ENCODE measurements at regions not wholly inside any gene's neighbourhood (a gene's known extent, or its start where the extent isn't known, plus 50 kb on each side); places are given as distances from the start of the nearest gene placed in this dataset.

DNA sequence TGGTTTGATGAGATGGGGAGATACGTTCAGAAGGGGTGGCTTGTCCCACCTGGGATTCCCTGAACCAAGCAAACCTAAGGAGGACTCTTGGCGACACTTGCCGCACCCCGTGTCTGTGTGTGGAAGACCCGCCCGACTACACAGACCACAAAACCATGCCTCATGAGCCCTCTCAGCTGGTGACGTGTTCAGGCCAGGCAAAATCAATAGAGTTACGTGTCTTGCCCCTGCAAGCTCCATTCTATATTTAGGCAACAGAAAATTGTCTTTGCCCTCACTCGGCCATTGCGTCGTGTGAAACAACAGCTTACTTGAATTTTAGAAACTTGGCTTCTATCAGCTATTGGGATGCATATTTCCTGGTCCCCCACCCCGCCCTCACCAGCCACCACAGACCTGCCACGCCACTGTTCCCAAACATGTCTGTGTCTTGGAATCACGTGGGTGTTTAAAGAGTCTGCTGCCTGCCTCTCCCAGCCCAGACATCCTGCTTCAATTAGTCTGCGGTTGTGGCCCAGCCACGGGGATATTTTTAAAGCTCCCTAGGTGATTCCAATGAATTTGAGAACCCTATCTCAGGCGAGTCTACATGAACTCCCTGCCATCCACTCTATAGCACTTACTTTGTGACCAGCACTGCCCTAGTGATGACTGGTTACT lies 279.2 kb upstream of the EXOC2 start:
- FAIRE-seq = no peak
- TF ChIP-seq SPI1 (IDR thresholded peaks at IDR 0.05; ENCODE audit: low read depth, low read length) (no peak), PAX5 (IDR thresholded peaks at IDR 0.05; ENCODE audit: insufficient read depth, low read length, severe bottlenecking) (no peak), POLR2A (IDR thresholded peaks at IDR 0.05; ENCODE audit: low read depth, low read length) (no peak), TAF1 (IDR thresholded peaks at IDR 0.05; ENCODE audit: low read depth, low read length) (no peak), POU2F2 (IDR thresholded peaks at IDR 0.05; ENCODE audit: low read depth, low read length) (no peak), POLR2AphosphoS5 (IDR thresholded peaks at IDR 0.05; ENCODE audit: low read depth, low read length) (no peak)

DNA sequence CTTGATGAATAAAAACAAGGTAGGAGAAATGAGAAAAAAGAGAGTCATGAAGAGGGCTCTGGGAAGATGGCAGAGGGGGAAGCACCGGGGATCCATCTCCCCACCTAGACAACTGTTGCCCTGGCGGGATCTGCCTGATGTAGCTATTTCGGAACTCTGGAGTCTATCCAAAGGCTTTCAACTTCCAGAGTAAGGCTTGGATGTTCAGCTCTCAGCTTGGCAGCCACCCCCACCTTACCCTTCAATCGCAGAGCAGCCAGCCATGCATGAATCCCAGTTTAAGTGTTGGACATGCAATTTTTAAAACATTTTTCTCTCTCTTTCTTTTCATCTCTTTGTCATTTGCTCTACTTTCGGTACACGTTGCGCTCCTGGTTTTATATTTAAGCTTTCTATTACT lies 275.9 kb upstream of the EXOC2 start:
- no peak for DNase-seq (ENCODE audit: insufficient read length, low spot score)
- FAIRE-seq = no peak
- no peak for TF ChIP-seq SPI1 (IDR thresholded peaks at IDR 0.05; ENCODE audit: low read depth, low read length)
- TF ChIP-seq POLR2A (IDR thresholded peaks at IDR 0.05; ENCODE audit: low read depth, low read length) = no peak
- no peak for TF ChIP-seq POLR2AphosphoS5 (IDR thresholded peaks at IDR 0.05; ENCODE audit: low read depth, low read length)
- no peak for TF ChIP-seq TAF1 (IDR thresholded peaks at IDR 0.05; ENCODE audit: low read depth, low read length)
- TF ChIP-seq PAX5 (IDR thresholded peaks at IDR 0.05; ENCODE audit: insufficient read depth, low read length, severe bottlenecking) = no peak
- TF ChIP-seq POU2F2 (IDR thresholded peaks at IDR 0.05; ENCODE audit: low read depth, low read length) = no peak

More for the DNA sequence above, 279.2 kb upstream of the EXOC2 start:
- DNase-seq (ENCODE audit: insufficient read length, low spot score) = no peak

DNA sequence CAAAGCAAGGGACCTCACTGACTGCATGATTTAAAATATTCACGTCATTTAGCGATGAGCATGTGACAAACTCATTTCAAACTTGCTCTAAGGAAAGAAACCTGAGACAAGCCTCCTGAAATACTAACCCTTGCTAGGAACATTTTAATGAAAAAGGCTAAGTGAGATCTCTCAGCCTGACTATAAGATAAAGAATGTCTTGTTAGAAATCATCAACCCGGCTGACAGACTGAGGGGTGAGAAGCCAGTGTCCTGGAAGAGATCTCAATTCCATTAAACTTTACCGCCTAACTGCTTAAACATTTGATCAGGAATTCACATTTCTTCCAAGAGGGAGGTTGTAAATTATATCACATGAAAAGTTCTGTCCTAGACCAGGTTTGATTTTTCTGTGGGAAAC lies 274.8 kb upstream of the EXOC2 start:
- FAIRE-seq = no peak
- TF ChIP-seq POU2F2 (IDR thresholded peaks at IDR 0.05; ENCODE audit: low read depth, low read length) (no peak), POLR2A (IDR thresholded peaks at IDR 0.05; ENCODE audit: low read depth, low read length) (no peak), TAF1 (IDR thresholded peaks at IDR 0.05; ENCODE audit: low read depth, low read length) (no peak), SPI1 (IDR thresholded peaks at IDR 0.05; ENCODE audit: low read depth, low read length) (no peak), POLR2AphosphoS5 (IDR thresholded peaks at IDR 0.05; ENCODE audit: low read depth, low read length) (no peak), PAX5 (IDR thresholded peaks at IDR 0.05; ENCODE audit: insufficient read depth, low read length, severe bottlenecking) (no peak)
- DNase-seq (ENCODE audit: insufficient read length, low spot score) = no peak

DNA sequence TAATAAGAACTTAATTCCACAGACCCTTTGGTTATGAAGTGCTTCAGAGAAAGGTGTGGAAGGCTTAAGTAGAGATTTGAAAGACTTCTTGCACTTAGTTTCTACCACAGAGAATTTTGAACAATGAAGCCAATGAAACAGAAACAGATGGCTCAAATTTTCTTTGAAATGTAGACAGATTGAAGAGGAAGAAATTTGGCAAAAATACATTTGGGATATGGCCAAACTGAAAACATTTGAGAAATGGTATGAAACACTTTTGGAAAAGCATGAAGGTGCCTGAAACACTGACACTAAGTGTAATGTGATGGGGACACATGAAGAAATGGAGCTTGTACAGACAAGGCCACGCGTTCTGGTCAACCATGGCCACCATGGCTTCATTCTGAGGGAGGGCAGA lies 272.4 kb upstream of the EXOC2 start:
- FAIRE-seq (no peak), DNase-seq (ENCODE audit: insufficient read length, low spot score) (no peak)
- no peak for TF ChIP-seq TAF1 (IDR thresholded peaks at IDR 0.05; ENCODE audit: low read depth, low read length)
- TF ChIP-seq POLR2AphosphoS5 (IDR thresholded peaks at IDR 0.05; ENCODE audit: low read depth, low read length) = no peak

DNA sequence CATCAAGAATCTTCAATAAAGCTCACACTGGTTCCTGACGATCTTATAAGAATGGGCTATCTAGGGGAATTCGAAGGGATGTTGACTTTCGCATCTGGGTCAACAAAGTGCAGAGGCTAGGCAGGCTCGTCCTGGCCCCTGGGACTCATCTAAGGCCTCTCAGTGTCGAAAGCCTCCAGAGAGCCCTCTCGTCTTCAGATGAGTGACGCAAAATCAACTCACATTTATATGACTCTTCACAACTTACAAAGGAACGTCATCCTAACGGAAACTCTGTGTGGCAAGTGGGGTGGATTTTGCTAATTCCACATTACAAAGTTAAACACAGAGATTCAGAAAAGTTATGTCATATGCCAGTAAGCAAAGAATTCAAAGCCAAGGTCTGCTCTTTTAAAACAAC lies 270.5 kb upstream of the EXOC2 start:
- FAIRE-seq = no peak
- TF ChIP-seq POU2F2 (IDR thresholded peaks at IDR 0.05; ENCODE audit: low read depth, low read length) = no peak
- TF ChIP-seq PAX5 (IDR thresholded peaks at IDR 0.05; ENCODE audit: insufficient read depth, low read length, severe bottlenecking) = no peak
- TF ChIP-seq TAF1 (IDR thresholded peaks at IDR 0.05; ENCODE audit: low read depth, low read length) = no peak
- no peak for TF ChIP-seq POLR2A (IDR thresholded peaks at IDR 0.05; ENCODE audit: low read depth, low read length)
- no peak for TF ChIP-seq SPI1 (IDR thresholded peaks at IDR 0.05; ENCODE audit: low read depth, low read length)
- TF ChIP-seq POLR2AphosphoS5 (IDR thresholded peaks at IDR 0.05; ENCODE audit: low read depth, low read length) = no peak
- DNase-seq (ENCODE audit: insufficient read length, low spot score) = no peak

DNA sequence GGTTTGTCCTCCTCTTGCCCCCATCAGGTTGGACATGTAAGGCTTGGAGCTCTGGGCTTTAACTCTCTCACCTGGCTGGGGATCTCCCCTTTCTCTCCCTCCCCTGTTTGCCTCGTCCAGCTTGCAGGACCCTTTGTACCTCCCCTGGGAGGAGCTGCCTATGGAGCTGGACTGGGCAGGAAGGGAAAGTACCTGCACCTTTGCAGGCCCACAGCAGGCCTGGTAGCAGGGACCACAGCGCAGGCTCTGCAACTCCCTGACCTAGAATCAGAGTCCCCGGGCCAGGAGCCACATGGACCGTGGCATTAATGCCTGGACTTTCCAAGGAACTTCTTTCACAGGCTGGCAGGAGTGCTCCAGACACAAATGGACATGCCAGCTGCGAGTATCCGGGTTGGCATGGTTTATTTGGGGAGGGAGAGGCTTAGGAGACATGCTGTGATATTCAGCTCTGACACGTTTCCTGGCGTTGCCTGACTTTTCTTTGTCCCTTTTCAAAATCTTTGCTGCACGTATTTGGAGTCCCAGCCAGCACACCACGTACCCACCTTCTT lies 268.5 kb upstream of the EXOC2 start:
- no peak for TF ChIP-seq POLR2AphosphoS5 (IDR thresholded peaks at IDR 0.05; ENCODE audit: low read depth, low read length)
- TF ChIP-seq PAX5 (IDR thresholded peaks at IDR 0.05; ENCODE audit: insufficient read depth, low read length, severe bottlenecking) = no peak
- TF ChIP-seq POLR2A (IDR thresholded peaks at IDR 0.05; ENCODE audit: low read depth, low read length) = no peak
- TF ChIP-seq POU2F2 (IDR thresholded peaks at IDR 0.05; ENCODE audit: low read depth, low read length) = no peak
- TF ChIP-seq SPI1 (IDR thresholded peaks at IDR 0.05; ENCODE audit: low read depth, low read length) = no peak
- TF ChIP-seq TAF1 (IDR thresholded peaks at IDR 0.05; ENCODE audit: low read depth, low read length) = no peak
- FAIRE-seq (no peak), DNase-seq (ENCODE audit: insufficient read length, low spot score) (no peak)

DNA sequence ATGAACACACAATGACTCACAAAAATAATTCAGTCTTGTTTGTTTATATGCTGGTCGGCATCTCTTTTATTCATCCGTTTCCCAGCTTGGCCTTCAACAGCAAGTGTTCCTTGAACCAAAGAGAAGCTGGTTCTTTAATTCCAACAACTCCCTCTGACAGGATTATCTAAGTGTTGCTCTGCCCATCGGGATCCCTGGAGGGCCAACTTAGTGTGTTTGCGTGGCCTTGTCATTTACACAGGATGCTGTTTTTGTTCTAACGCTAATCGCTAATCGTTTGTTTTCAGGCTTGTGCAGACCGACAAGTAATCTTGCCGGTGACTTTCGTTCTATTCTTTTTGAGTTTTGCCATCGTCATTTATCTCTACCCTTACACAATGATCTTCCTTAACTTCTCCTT lies 267.4 kb upstream of the EXOC2 start:
- DNase-seq (ENCODE audit: insufficient read length, low spot score) (no peak), FAIRE-seq (no peak)
- TF ChIP-seq TAF1 (IDR thresholded peaks at IDR 0.05; ENCODE audit: low read depth, low read length) = no peak
- TF ChIP-seq PAX5 (IDR thresholded peaks at IDR 0.05; ENCODE audit: insufficient read depth, low read length, severe bottlenecking) = no peak
- TF ChIP-seq POLR2AphosphoS5 (IDR thresholded peaks at IDR 0.05; ENCODE audit: low read depth, low read length) = no peak
- no peak for TF ChIP-seq POLR2A (IDR thresholded peaks at IDR 0.05; ENCODE audit: low read depth, low read length)
- TF ChIP-seq SPI1 (IDR thresholded peaks at IDR 0.05; ENCODE audit: low read depth, low read length) = no peak
- no peak for TF ChIP-seq POU2F2 (IDR thresholded peaks at IDR 0.05; ENCODE audit: low read depth, low read length)

DNA sequence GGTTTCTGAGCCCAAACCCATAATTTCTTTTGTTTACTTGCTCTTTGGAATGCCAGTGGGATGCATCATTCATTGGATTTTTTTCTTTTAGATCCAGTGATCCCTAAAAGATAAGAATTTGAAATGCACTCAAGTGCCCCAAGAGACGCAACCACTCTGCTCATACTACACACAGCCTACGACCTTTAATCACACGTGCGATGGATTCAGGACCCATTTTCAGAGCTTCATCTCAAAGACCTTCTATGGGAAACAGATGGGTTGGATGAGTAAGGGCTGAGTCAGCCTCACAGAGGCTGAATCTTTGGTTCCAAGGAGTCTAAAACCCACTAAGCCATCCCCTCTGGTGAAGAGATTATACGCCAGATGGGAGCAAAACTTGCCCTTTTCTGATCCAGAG lies 265.5 kb upstream of the EXOC2 start:
- no peak for DNase-seq (ENCODE audit: insufficient read length, low spot score)
- FAIRE-seq = no peak

DNA sequence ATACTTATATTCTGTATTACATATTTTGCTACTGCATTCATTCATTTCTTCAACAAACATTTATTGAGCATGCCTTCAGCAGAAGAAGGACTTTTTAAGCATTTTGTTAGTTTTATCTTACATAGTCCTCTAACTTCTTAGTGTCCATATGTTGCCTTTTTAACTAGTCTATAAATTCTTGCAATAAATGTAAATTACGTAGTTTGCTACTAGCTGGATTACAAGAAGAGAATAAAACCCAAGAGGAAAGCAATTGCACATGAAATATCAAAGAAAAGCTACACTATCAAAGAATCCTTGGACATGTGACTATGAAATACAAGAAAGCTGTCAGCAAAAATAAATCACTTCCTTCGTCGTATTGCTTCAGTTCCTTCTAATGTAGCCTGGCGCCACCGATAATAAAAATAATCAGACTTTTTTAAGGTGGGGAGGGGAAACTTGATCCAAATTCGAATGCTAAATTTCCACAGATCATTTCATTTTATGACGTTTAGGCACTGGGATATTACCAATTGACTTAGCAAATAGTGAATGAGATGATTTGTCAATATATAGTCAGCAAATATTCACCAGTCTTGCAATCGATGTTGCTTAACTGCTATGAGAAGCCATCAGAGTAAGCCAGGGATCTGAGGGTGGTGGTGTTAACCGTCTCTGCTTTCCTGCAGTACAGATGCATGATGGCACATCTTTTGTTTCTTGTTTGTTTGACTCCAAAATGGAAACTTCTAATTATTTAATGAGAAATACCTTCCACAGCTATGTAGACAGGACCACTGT lies 258.7 kb upstream of the EXOC2 start:
- DNase-seq (ENCODE audit: insufficient read length, low spot score) = no peak
- TF ChIP-seq TAF1 (IDR thresholded peaks at IDR 0.05; ENCODE audit: low read depth, low read length) (no peak), POLR2A (IDR thresholded peaks at IDR 0.05; ENCODE audit: low read depth, low read length) (no peak), PAX5 (IDR thresholded peaks at IDR 0.05; ENCODE audit: insufficient read depth, low read length, severe bottlenecking) (no peak), SPI1 (IDR thresholded peaks at IDR 0.05; ENCODE audit: low read depth, low read length) (no peak), POU2F2 (IDR thresholded peaks at IDR 0.05; ENCODE audit: low read depth, low read length) (no peak)
- no peak for FAIRE-seq

More for the DNA sequence above, 265.5 kb upstream of the EXOC2 start:
- TF ChIP-seq POLR2AphosphoS5 (IDR thresholded peaks at IDR 0.05; ENCODE audit: low read depth, low read length) (no peak), POU2F2 (IDR thresholded peaks at IDR 0.05; ENCODE audit: low read depth, low read length) (no peak), SPI1 (IDR thresholded peaks at IDR 0.05; ENCODE audit: low read depth, low read length) (no peak), POLR2A (IDR thresholded peaks at IDR 0.05; ENCODE audit: low read depth, low read length) (no peak), PAX5 (IDR thresholded peaks at IDR 0.05; ENCODE audit: insufficient read depth, low read length, severe bottlenecking) (no peak), TAF1 (IDR thresholded peaks at IDR 0.05; ENCODE audit: low read depth, low read length) (no peak)
